SH-SY5Y (cell line): ENCODE measurements at regions not wholly inside any gene's neighbourhood (a gene's known extent, or its start where the extent isn't known, plus 50 kb on each side); places are given as distances from the start of the nearest gene placed in this dataset.

Experiments
- GATA2 ChIP-seq: IDR thresholded peaks from 2 replicates; pipeline ENCODE4 v1.6.1; 2011; ENCODE audit warnings: mild to moderate bottlenecking, low read depth, low read length
- GATA3 ChIP-seq: IDR thresholded peaks from 2 replicates; pipeline ENCODE4 v1.6.1; 2011; ENCODE audit warnings: low read depth, mild to moderate bottlenecking, low read length, moderate library complexity

DNA sequence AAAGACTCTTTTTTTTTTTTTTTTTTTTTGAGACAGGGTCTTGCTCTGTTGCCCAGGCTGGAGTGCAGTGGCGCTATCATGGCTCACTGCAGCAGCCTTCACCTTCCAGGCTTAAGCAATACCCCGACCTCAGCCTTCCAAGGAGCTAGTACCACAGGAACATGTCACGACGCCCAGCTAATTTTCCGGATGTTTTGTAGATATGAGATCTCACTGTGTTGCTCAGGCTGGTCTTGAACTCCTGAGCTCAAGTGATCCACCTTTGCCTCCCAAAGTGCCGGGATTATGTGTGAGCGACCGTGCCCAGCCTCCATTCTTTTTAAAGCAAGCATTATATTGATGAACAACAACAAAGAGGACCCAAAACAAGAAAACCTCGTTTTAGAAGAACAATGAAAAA is 307.1 kb upstream of the ID2 start:
- TF ChIP-seq GATA2 (no peak), GATA3 (no peak)

DNA sequence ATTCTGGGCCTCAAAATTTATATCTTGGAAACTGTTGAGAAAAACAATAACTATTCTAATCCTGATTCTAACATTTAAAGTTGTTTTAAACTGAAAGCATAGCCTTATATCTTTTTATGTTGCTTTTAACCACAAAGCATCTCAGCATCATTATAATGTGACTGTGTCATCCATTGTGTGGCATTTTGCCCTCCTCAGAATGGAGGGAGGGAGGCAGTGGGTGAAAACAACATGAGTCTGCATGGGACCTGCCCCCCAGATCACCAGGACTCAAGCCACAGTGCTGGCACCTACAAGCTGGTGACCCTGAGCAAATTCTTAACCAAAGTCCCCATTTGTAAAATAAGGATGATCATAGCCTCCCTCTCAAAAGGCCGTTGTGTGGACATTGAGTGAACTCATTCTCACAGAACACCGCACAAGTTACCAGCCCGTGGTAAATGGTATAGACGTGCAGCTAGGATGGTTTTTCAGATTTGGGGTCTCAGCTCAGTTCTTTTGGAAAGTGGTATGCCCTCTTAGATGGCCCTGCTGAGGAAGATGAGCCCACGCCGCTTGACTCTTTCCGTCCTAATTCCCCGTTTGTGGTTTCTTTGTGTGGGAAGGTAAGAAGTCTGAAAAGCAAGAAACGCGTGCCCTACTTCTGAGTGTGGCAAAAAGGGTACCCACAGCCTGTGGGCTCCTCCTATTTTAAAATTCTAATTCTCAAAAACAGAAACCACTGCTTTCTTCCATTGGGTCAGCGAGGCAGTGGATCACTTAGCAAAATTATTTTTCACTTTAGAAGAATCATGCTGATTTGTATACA is 305.0 kb upstream of the ID2 start:
- TF ChIP-seq GATA2 (no peak), GATA3 (no peak)

DNA sequence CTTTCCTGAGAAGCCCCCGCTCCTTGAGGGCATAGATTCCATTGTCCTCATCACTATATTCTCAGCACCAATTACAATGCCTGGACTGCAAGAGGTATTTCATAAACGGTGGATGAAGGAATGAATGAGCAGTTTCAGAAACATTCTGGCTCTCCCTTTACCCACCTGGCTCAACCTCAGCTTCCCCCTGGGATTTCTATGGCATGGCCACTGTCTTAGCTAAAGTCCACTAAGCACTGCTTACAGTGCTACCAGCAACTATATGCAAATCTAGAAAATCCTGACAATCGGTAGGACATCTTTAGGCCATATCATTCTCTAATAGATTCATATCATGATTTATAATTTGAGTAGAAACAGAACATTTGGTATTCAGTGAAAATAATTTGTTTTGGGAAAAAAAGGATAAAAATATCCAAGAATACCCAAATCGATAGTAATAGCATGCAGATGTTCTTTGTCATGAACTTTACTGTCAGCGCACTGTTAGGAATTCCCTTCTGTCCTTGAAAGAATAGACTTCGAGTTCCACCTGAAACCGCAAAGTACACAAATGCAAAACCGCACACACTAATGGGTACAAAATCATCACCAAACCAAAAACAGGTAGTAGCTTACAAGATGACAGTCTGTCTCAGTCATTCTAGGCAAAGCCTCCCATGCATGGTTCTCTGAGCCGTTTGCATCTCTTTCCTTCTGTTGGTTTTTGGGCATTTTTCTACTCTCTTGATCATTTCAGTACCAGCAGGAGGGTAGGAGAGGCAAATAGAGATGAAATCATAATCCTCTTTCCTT is 303.6 kb upstream of the ID2 start:
- TF ChIP-seq GATA3 (no peak), GATA2 (no peak)

DNA sequence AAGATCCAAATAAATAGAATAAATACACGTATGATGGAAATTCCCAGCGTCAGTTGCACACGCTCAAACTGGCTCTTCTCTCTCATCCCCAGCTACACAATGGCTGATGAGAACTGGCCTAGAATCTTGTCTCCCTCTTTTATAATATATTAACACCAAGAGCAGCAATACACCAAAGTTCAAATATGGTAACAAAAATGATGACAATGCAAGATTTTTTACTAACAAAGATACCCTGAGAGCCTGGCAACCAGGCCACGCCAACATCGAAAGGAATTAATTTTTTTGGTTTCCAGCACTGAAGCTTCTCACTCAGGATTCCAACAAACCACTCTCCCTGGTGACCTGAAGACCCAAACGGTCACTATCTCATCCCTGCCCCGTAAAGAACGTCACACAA is 302.7 kb upstream of the ID2 start:
- no peak for TF ChIP-seq GATA3
- no peak for TF ChIP-seq GATA2

DNA sequence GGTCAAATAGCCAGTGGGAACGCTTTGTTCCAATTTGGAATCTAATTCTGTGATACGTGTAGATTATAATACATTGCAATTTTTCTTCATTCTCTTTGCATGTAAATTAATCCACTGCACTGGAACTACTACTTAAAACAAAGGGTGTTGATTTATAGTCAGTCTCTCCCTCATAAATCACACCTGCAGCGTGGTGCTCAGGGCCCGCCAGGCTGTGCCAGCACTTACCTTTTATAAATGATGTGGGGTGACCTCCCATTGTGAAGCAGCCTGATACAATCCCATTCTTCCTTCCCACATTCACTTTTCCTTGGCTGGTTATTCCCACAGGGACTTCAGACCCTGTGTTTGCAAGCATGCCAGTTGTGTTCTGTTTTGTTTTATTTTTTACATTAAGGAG is 302.3 kb upstream of the ID2 start:
- TF ChIP-seq GATA2 (no peak), GATA3 (no peak)

DNA sequence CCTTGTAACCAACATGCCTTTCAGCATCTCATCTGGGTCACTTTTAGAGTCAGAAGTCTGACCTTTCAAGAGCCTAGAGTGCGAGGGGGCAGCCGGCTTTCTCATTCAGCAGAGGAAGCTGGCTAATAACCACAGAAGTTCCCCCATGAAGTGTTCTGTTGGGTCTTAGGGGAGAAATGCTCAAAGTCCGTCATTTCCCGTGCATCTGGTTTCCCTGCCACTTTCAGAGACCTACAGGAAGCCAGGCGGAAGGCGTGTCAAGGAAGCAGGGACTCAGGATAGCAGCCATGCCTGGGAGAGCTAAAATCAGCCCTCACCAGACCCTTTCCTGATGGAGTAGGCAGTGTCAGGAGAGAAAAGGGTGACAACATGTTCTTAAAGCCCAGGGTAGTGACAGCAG is 301.8 kb upstream of the ID2 start:
- no peak for TF ChIP-seq GATA2
- TF ChIP-seq GATA3, result no peak

DNA sequence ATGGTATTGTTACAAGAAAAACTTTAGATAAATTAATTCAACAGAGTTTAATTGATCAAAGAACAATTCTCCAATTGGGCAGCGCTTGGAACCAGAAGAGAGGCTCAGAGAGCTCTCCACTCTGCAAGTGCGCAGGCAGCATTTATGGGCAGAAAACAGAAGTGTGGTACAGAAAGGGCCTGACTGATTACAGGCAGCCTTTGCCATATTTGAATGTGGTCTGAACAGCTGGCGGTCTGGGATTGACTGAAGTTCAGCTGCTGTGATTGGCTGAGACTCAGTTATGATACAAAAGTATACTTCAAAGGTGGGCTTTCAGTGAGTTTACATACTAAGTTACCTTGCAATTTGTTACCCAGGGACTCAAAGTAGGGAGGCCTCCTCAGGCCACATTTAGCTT is 301.3 kb upstream of the ID2 start:
- TF ChIP-seq GATA3 (no peak), GATA2 (no peak)

DNA sequence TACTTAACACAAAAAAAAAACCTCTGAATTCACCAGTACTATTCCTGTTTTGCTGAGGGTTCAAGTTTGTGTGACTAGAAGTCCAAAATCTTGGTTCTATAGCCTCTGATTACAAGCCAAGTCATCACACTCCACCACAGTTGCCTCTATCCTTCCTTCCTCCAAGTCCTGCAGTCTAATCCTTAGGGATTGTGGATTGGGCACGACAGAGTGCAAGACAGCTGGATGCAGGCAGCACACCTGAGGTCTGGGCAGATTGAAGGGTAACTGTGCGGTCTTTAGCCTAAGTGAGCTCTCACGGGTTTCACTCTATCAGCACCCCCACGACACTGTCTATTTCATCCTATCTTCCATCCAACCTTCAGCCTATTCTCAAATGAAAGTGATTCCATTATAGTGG is 299.4 kb upstream of the ID2 start:
- TF ChIP-seq GATA3 (no peak), GATA2 (no peak)

DNA sequence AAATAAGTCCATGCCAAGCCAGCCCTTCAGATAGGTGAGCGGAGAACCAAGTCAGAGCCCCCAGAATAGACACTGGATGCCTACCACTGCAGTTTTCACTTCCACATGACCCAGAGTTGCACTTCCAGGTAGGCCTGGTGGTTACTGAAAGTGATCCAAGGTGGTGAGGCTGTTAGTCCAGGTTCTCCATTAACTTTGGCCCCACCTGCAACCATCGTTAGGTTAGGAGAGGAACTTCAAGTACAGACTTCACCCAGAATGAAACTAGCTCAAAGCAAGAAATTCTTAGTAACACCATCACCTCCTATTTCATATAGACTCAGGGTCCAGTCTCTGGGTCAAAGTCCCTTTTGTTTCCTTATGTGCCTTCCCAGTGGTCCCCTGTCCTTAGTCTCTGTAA is 293.1 kb upstream of the ID2 start:
- TF ChIP-seq GATA3 (no peak), GATA2 (no peak)

DNA sequence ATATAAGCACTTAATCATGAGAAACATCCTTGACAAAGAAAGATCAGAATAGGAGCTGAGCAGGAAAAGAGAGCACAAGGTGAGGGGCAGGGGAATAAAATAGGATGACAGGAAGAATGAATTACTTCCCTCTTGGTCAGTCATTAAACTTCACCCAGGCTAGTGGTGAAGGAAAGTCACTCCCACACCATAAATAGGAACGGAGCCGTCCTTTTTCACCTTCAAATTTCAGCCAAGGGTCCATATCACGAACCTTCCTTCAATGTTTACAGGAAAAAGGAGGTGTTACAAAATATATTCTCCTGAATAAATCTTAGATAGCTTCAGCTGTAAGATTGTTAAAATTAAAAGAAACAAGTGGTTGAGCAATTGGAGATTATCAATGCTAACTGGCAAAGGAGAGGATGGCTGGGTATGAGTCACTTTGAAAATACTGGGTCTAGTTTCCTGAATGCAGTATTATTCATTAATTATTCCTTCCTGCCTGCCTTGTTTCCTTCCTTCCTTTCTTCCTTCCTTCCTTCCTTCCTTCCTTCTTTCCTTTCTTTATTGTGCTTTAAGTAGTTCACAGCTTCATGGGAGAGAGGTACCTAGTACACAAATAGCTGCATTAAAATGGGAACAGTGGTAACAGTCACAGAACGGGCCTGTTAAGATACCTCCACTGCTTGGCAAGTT is 292.3 kb upstream of the ID2 start:
- TF ChIP-seq GATA2 (no peak), GATA3 (no peak)

DNA sequence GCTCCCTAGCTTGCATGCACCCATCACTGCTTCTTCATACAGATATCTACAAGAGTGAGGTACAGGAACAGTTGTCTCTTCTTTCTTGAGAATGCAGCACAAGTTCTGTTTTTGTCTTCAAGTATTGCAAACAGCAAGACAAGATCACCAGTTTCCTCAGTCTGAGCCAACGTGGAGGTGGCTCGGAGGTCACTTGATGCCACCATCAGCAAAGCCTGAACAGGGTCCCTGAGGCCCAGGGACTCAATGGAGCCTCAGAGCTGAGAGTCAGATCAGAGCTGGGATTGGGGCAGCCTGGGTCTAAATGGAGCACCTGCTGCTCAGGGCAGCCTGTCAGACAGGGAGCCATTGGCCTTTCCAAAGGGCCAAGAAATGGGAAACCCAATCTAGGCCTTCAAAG is 290.7 kb upstream of the ID2 start:
- TF ChIP-seq GATA3 (no peak), GATA2 (no peak)

DNA sequence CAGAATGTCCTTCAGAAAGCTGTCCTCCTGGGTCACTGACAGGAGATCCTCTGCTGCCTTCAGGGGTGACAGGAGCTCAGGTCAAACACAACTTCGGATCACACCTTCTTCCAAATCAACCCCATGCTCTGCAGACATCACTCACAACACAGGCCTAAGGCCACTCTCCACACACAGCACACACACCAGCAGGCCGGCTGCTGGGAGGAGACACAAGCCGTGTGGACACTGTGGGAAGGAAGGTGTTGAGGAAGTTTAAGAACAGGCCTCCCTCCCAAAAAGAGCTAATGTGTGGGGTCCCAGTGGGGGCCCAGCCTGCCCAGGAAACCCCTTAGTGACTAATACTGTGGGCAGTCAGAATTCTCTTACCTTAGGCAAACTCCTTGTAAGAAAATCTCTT is 290.3 kb upstream of the ID2 start:
- TF ChIP-seq GATA3 (no peak), GATA2 (no peak)

DNA sequence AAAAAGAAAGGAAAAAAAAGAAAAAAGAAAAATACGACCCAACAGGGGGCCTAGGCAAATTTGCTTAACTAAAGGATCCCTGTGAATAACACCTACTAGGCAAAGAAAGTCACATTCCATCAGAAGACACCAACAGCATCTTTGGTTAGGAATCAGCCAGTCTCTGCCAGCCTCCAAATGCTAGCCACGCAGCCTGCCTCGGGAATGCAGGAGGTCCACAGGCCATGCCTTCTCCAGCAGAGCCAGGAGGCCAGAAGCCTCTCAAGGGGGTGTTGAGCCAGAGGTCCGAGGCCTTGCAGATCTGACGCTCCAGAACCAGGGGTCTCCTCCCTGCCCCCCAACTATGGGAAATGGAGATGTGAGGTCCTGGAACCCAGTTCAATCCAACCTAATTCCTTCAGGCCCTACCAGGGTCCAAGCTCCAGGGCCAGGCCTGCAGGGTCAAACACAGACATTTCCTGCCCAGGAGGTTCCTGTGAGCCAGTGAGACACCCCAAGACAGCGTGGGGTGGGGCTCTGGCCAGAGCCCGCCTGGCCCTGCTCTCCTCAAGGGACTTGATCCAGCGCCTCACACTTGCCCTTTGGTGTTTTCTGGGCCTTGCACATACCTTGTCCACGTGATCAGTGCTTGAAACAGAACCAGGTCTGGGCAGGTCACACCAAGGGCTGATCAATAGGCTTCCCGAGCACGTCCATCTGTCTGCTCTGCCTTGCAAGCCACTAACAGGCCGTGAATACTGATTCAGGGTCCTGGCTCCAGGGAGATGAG is 289.6 kb upstream of the ID2 start:
- no peak for TF ChIP-seq GATA2
- no peak for TF ChIP-seq GATA3

DNA sequence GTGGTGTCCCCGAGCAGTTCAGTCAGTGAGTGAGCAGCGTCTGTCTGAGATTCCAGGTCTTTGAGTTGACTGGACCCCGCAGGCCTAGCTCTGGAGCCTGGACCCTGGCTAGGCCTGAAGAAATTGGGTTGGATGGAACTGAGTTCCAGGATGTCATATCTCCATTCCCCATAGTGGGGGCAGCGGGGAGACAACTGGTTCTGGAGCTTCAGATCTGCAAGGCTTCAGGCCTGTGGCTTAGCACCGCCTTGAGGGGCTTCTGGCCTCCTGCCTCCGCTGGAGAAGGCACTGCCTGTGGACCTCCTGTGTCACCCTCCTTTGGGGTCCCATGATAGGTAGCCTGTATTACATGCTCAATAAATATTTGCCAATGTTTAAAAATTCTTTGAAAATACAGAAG is 288.4 kb upstream of the ID2 start:
- TF ChIP-seq GATA2, result no peak
- no peak for TF ChIP-seq GATA3
